ENCODE measurements at regions not wholly inside any gene's neighbourhood (a gene's known extent, or its start where the extent isn't known, plus 50 kb on each side); places are given as distances from the start of the nearest gene placed in this dataset.

- no peak overlapping the region for H3K4me3 ChIP-seq
- no peak overlapping the region for H3K27ac ChIP-seq
- H3K27me3 ChIP-seq = no peaks in the 10 kb centered on the region
- DNase-seq (ENCODE audit: extremely low spot score in 2 of 2) = no peak
- no peaks in the 10 kb centered on the region for H3K36me3 ChIP-seq
- no peaks in the 10 kb centered on the region for H3K9me3 ChIP-seq
- intact Hi-C loops (cut with DNase I) = no loop called here
- TF ChIP-seq, protein P1, sequence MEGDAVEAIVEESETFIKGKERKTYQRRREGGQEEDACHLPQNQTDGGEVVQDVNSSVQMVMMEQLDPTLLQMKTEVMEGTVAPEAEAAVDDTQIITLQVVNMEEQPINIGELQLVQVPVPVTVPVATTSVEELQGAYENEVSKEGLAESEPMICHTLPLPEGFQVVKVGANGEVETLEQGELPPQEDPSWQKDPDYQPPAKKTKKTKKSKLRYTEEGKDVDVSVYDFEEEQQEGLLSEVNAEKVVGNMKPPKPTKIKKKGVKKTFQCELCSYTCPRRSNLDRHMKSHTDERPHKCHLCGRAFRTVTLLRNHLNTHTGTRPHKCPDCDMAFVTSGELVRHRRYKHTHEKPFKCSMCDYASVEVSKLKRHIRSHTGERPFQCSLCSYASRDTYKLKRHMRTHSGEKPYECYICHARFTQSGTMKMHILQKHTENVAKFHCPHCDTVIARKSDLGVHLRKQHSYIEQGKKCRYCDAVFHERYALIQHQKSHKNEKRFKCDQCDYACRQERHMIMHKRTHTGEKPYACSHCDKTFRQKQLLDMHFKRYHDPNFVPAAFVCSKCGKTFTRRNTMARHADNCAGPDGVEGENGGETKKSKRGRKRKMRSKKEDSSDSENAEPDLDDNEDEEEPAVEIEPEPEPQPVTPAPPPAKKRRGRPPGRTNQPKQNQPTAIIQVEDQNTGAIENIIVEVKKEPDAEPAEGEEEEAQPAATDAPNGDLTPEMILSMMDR (IDR thresholded peaks at IDR 0.05) = no peak
- TF ChIP-seq POLR2A (IDR thresholded peaks at IDR 0.05) (no peak), POLR2AphosphoS5 (IDR thresholded peaks at IDR 0.05; ENCODE audit: insufficient read depth in 1 of 2, low read depth in 1 of 2) (no peak)
- H3K4me1 ChIP-seq = peaks cover 11% of the 10 kb centered on the region
These were observed 351.3 kb downstream of the RRAGC start for GRCh38 chr1:38508232-38508631.

DNA sequence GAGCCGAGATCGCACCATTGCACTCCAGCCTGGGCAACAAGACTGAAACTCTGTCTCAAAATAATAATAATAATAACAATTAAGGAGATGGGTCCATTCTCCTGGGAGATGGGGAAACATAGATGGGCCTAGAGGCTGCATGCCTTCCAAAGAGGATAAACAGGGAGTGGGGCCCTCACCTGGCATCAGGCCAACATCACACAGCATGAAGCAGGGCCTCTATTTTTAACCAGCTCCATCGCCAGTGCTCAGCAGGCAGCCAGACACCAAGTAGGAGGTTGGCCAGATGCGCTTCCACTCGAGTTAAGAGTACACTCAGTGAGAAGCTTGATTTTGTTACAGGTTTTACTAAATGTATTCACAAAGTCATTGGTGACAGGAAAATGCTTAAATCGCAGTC is 352.0 kb downstream of the RRAGC start:
- intact Hi-C loops (cut with DNase I) = no loop called here
- Histone ChIP-seq H3K4me1 (peaks cover 11% of the 10 kb centered on the region), H3K4me3 (no peak overlapping the region), H3K36me3 (no peaks in the 10 kb centered on the region), H3K9me3 (no peaks in the 10 kb centered on the region), H3K27ac (no peak overlapping the region), H3K27me3 (no peaks in the 10 kb centered on the region)
- TF ChIP-seq, protein P1 (IDR thresholded peaks at IDR 0.05) = no peak
- TF ChIP-seq POLR2AphosphoS5 (IDR thresholded peaks at IDR 0.05; ENCODE audit: insufficient read depth in 1 of 2, low read depth in 1 of 2) = no peak
- TF ChIP-seq POLR2A (IDR thresholded peaks at IDR 0.05) = no peak
- no peak for DNase-seq (ENCODE audit: extremely low spot score in 2 of 2)

DNA sequence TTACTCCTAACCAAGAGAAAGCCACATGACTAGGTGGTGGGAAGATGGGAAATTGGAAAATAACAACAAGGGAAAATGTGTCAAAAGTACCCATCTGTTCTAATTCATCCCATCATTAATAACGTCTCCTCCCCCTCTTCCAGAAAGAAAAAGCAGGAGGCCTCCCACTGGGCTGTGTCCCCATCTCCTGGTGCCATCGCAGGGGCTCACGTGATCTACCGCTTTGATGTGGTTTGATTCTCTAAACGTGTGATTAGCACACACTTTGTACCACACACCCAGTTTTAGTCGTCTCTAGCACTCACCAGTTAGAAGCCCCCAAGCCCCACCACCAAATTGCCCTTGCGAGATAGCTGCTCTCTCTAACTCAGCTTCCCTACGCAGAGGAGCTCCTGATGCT is 353.6 kb downstream of the RRAGC start:
- TF ChIP-seq POLR2AphosphoS5 (IDR thresholded peaks at IDR 0.05; ENCODE audit: insufficient read depth in 1 of 2, low read depth in 1 of 2) (no peak), POLR2A (IDR thresholded peaks at IDR 0.05) (no peak)
- TF ChIP-seq, protein P1 (IDR thresholded peaks at IDR 0.05) = no peak
- no peaks in the 10 kb centered on the region for H3K9me3 ChIP-seq
- H3K27me3 ChIP-seq = no peaks in the 10 kb centered on the region
- no peak for DNase-seq (ENCODE audit: extremely low spot score in 2 of 2)
- no peak overlapping the region for H3K27ac ChIP-seq
- H3K4me1 ChIP-seq = peaks cover 5% of the 10 kb centered on the region
- H3K4me3 ChIP-seq = no peak overlapping the region
- intact Hi-C loops (cut with DNase I) = no loop called here
- no peaks in the 10 kb centered on the region for H3K36me3 ChIP-seq

- H3K36me3 ChIP-seq = no peaks in the 10 kb centered on the region
- DNase-seq (ENCODE audit: extremely low spot score in 2 of 2) = no peak
- peaks cover 4% of the 10 kb centered on the region for H3K4me1 ChIP-seq
- no peak overlapping the region for H3K4me3 ChIP-seq
- intact Hi-C loops (cut with DNase I) = no loop called here
- H3K27me3 ChIP-seq = no peaks in the 10 kb centered on the region
- H3K27ac ChIP-seq = no peak overlapping the region
- H3K9me3 ChIP-seq = no peaks in the 10 kb centered on the region
- TF ChIP-seq, protein P1 (IDR thresholded peaks at IDR 0.05) = no peak
- TF ChIP-seq POLR2A (IDR thresholded peaks at IDR 0.05) (no peak), POLR2AphosphoS5 (IDR thresholded peaks at IDR 0.05; ENCODE audit: insufficient read depth in 1 of 2, low read depth in 1 of 2) (no peak)
These were observed 356.8 kb downstream of the RRAGC start for GRCh38 chr1:38502758-38503157.

DNA sequence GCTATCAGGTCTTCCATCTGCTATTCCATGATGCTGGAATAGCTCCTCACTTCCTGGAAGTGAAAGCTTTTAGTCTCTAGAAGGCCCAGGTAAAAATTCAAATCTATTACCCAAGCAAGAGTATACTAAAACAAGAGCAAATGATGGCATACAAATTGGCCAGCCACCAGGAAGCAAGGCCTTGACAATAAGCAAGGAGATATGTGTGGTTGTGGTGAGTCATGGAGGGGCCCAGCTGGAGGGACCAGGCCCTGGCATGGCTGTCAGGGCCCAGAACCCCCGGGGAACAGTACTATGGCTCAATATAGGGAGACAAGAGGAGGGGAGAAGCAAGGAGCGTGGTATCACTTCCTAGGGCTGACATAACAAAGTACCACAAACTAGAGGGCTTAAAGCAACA is 358.7 kb downstream of the RRAGC start:
- DNase-seq (ENCODE audit: extremely low spot score in 2 of 2) = no peak
- Histone ChIP-seq H3K9me3 (no peaks in the 10 kb centered on the region), H3K27ac (no peak overlapping the region), H3K27me3 (no peaks in the 10 kb centered on the region), H3K4me3 (no peak overlapping the region), H3K4me1 (no peaks in the 10 kb centered on the region), H3K36me3 (no peaks in the 10 kb centered on the region)
- TF ChIP-seq, protein P1 (IDR thresholded peaks at IDR 0.05) = no peak
- TF ChIP-seq POLR2AphosphoS5 (IDR thresholded peaks at IDR 0.05; ENCODE audit: insufficient read depth in 1 of 2, low read depth in 1 of 2) (no peak), POLR2A (IDR thresholded peaks at IDR 0.05) (no peak)
- intact Hi-C loops (cut with DNase I) = no loop called here

Measured in vagina (tissue), 2 donors.